Stimulated activated naive CD8-positive, alpha-beta T cell treated with anti-CD3 and anti-CD28 coated beads, Interleukin-15, Interleukin-2, amounts not matched to agents 100 U/mL and 50 U/mL, for 24 hours (primary cell): ENCODE measurements at regions not wholly inside any gene's neighbourhood (a gene's known extent, or its start where the extent isn't known, plus 50 kb on each side); places are given as distances from the start of the nearest gene placed in this dataset.
"Not testable (repeated sequence)": the region's sequence is repeated elsewhere in the genome, so short reads cannot be mapped to it uniquely, and the experiment has no call there.

ENCODE experiments used
- ATAC-seq: fragments of 150-1000 bp; cut with Tn5 transposase; one replicate; pipeline ENCODE4 v1.10.0; 2021
- DNase-seq: peaks from one replicate; pipeline ENCODE4 v3.0.0; 2021

GRCh38 chr15:81899730-81900129 lies 146.1 kb downstream of the MEX3B start:
- DNase-seq (no peak), ATAC-seq (no peak)

GRCh38 chr15:81899024-81899423 lies 146.8 kb downstream of the MEX3B start:
- DNase-seq (no peak), ATAC-seq (no peak)

- no peak for DNase-seq
- ATAC-seq: no peak
These were observed 148.7 kb downstream of the MEX3B start for GRCh38 chr15:81897057-81897677.

GRCh38 chr15:81896356-81896755 lies 149.5 kb downstream of the MEX3B start:
- DNase-seq: no peak
- no peak for ATAC-seq

- ATAC-seq (no peak), DNase-seq (no peak)
These were observed 150.1 kb downstream of the MEX3B start for GRCh38 chr15:81895723-81896122.

GRCh38 chr15:81894061-81894460 lies 151.8 kb downstream of the MEX3B start:
- DNase-seq (no peak), ATAC-seq (no peak)

GRCh38 chr15:81893182-81893835 lies 152.5 kb downstream of the MEX3B start:
- DNase-seq (no peak), ATAC-seq (no peak)

- DNase-seq (no peak), ATAC-seq (no peak)
These were observed 155.3 kb downstream of the MEX3B start for GRCh38 chr15:81890496-81890895.

GRCh38 chr15:81889485-81889881 lies 156.3 kb downstream of the MEX3B start:
- ATAC-seq (no peak), DNase-seq (no peak)

GRCh38 chr15:81888748-81889484 lies 156.9 kb downstream of the MEX3B start:
- DNase-seq: no peak
- no peak for ATAC-seq

- no peak for DNase-seq
These were observed 157.9 kb downstream of the MEX3B start for GRCh38 chr15:81887912-81888311.

GRCh38 chr15:81887188-81887587 lies 158.6 kb downstream of the MEX3B start:
- DNase-seq, ATAC-seq: not testable (repeated sequence)

More at GRCh38 chr15:81887912-81888311, 157.9 kb downstream of the MEX3B start:
- no peak for ATAC-seq

- ATAC-seq (no peak), DNase-seq (no peak)
These were observed 159.2 kb downstream of the MEX3B start for GRCh38 chr15:81886591-81886990.

- DNase-seq: no peak
- ATAC-seq: no peak
These were observed 159.7 kb downstream of the MEX3B start for GRCh38 chr15:81886080-81886479.

- DNase-seq: no peak
- no peak for ATAC-seq
These were observed 160.7 kb downstream of the MEX3B start for GRCh38 chr15:81885135-81885534.

GRCh38 chr15:81882504-81882903 lies 163.3 kb downstream of the MEX3B start:
- ATAC-seq (no peak), DNase-seq (no peak)

GRCh38 chr15:81880833-81881232 lies 165.0 kb downstream of the MEX3B start:
- no peak for ATAC-seq
- no peak for DNase-seq

- ATAC-seq (no peak), DNase-seq (no peak)
These were observed 165.5 kb downstream of the MEX3B start for GRCh38 chr15:81880314-81880713.

- ATAC-seq, DNase-seq: not testable (repeated sequence)
These were observed 170.1 kb downstream of the MEX3B start for GRCh38 chr15:81875717-81876116.

- ATAC-seq, DNase-seq: not testable (repeated sequence)
These were observed 175.1 kb downstream of the MEX3B start for GRCh38 chr15:81870746-81871106.

GRCh38 chr15:81870062-81870745 lies 175.6 kb downstream of the MEX3B start:
- DNase-seq, ATAC-seq: not testable (repeated sequence)

- ATAC-seq (no peak), DNase-seq (no peak)
These were observed 176.5 kb downstream of the MEX3B start for GRCh38 chr15:81869161-81869954.
